Neuronal stem cell (in vitro differentiated cells): ENCODE measurements at regions not wholly inside any gene's neighbourhood (a gene's known extent, or its start where the extent isn't known, plus 50 kb on each side); places are given as distances from the start of the nearest gene placed in this dataset.

Source experiments
- DNase-seq: peaks from one replicate; pipeline ENCODE4 v3.0.0-alpha.2; 2013; ENCODE audit warnings: low spot score
- H2AFZ ChIP-seq: one replicate; pipeline ENCODE4 v1.6.1; 2013; ENCODE audit warnings: mild to moderate bottlenecking, low read length, inconsistent platforms
- H2AK5ac ChIP-seq: 2 replicates; pipeline ENCODE4 v1.6.1; 2013; ENCODE audit warnings: low read depth, mild to moderate bottlenecking, inconsistent platforms, low read length, moderate library complexity, mixed read lengths
- H2BK120ac ChIP-seq: 2 replicates; pipeline ENCODE4 v1.6.1; 2013; ENCODE audit warnings: low read depth, mild to moderate bottlenecking, inconsistent platforms, low read length, moderate library complexity, mixed read lengths
- H2BK12ac ChIP-seq: one replicate; pipeline ENCODE4 v1.6.1; 2013; ENCODE audit warnings: low read length, inconsistent platforms
- H2BK15ac ChIP-seq: 2 replicates; pipeline ENCODE4 v1.6.1; 2013; ENCODE audit warnings: mild to moderate bottlenecking, low read length, inconsistent platforms, mixed read lengths
- H2BK5ac ChIP-seq: one replicate; pipeline ENCODE4 v1.6.1; 2013; ENCODE audit warnings: inconsistent platforms, mild to moderate bottlenecking, low read length, moderate library complexity
- H3K14ac ChIP-seq: one replicate; pipeline ENCODE4 v1.6.1; 2013; ENCODE audit warnings: low read length, inconsistent platforms
- H3K18ac ChIP-seq: 2 replicates; pipeline ENCODE4 v1.6.1; 2013; ENCODE audit warnings: low read length, inconsistent platforms
- H3K23ac ChIP-seq: 2 replicates; pipeline ENCODE4 v1.6.1; 2013; ENCODE audit warnings: low read depth, mild to moderate bottlenecking, mixed read lengths, low read length, inconsistent platforms; ENCODE audit not compliant: poor library complexity
- H3K27ac ChIP-seq: replicated peaks from 3 replicates; pipeline ENCODE4 v1.5.1; 2013; ENCODE audit warnings: low read length, inconsistent platforms
- H3K27me3 ChIP-seq, 3 experiments: 2 replicates each; pipeline ENCODE4 v1.6.1; 2013; ENCODE audit warnings: low read length in 3 of 3, mild to moderate bottlenecking in 2 of 3, inconsistent platforms in 1 of 3, low read depth in 1 of 3, mixed read lengths in 1 of 3, moderate library complexity in 1 of 3; ENCODE audit not compliant: control insufficient read depth in 3 of 3, insufficient read depth in 3 of 3
- H3K36me3 ChIP-seq, 2 donors: replicated peaks in 1 of 2; 2 replicates each; pipeline ENCODE4 v1.6.1; 2013; ENCODE audit warnings: low read length in 2 of 2; ENCODE audit not compliant: control insufficient read depth in 2 of 2, insufficient read depth in 2 of 2
- H3K4ac ChIP-seq: 2 replicates; pipeline ENCODE4 v1.6.1; 2013; ENCODE audit warnings: inconsistent platforms, mild to moderate bottlenecking, low read length, moderate library complexity
- H3K4me1 ChIP-seq, 2 donors: 1 replicate in 1 of 2; 2 replicates in 1 of 2; pipeline ENCODE4 v1.6.1; 2013; ENCODE audit warnings: low read length in 2 of 2, low read depth in 1 of 2; ENCODE audit not compliant: control insufficient read depth in 2 of 2, insufficient read depth in 1 of 2
- H3K4me2 ChIP-seq: one replicate; pipeline ENCODE4 v1.6.1; 2013; ENCODE audit warnings: mild to moderate bottlenecking, low read length, inconsistent platforms; ENCODE audit not compliant: insufficient read depth, poor library complexity, severe bottlenecking
- H3K4me3 ChIP-seq, 2 donors: 2 replicates each; pipeline ENCODE4 v1.5.1; 2013; ENCODE audit warnings: low read length in 2 of 2, mild to moderate bottlenecking in 2 of 2, inconsistent platforms in 1 of 2, moderate library complexity in 1 of 2
- H3K79me1 ChIP-seq: one replicate; pipeline ENCODE4 v1.6.1; 2013; ENCODE audit warnings: low read depth, mild to moderate bottlenecking, inconsistent platforms, low read length, moderate library complexity
- H3K9ac ChIP-seq: one replicate; pipeline ENCODE4 v1.6.1; 2013; ENCODE audit warnings: mild to moderate bottlenecking, low read depth, low read length, inconsistent platforms; ENCODE audit not compliant: poor library complexity
- H3K9me3 ChIP-seq, 2 donors: replicated peaks in 1 of 2; 2 replicates each; pipeline versions ENCODE3 to v1.6.1; 2013; ENCODE audit warnings: low read length in 2 of 2, mild to moderate bottlenecking in 2 of 2, inconsistent platforms in 1 of 2, low read depth in 1 of 2, mixed read lengths in 1 of 2, moderate library complexity in 1 of 2; ENCODE audit not compliant: control insufficient read depth in 2 of 2, insufficient read depth in 1 of 2
- H4K8ac ChIP-seq: one replicate; pipeline ENCODE4 v1.6.1; 2013; ENCODE audit warnings: low read depth, mild to moderate bottlenecking, inconsistent platforms, low read length, moderate library complexity
- H4K91ac ChIP-seq: one replicate; pipeline ENCODE4 v1.6.1; 2013; ENCODE audit warnings: low read length, low read depth, mild to moderate bottlenecking, inconsistent platforms; ENCODE audit not compliant: poor library complexity
- WGBS, 2 donors: extraction: QIAGEN DNeasy Blood & Tissue Kit; methylation state at CpG; one replicate each; pipeline ENCODE4 v1.1.7; 2013; ENCODE audit warnings: missing lambda C conversion rate in 2 of 2, mixed read lengths in 1 of 2; ENCODE audit not compliant: insufficient read length in 2 of 2, insufficient replicate concordance in 1 of 2; ENCODE audit errors: extremely low coverage in 2 of 2; 5-methylcytosine and 5-hydroxymethylcytosine counted together

DNA sequence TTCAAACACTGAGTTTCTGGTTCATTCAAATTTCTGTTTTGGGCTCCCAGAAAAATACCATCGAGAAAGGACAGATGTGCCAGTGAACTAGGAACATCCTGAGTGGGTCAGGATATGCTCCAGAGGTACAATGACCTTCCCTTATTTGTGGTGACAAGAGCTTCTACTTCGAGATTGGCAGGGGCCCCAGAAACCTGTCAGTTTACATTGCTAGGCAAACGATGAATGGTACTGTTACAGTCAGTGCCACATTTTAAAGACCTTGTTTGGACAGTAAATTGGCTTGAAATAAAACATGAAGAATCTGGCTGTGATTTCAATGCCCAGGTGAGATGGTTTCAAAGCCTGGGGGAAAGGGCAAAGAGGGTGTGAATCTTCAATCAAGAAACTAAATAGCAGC is 454.5 kb upstream of the ID4 start:
- Histone ChIP-seq H3K9ac (no peak overlapping the region), H3K27me3 (no peaks in the 10 kb centered on the region), H3K4me2 (no peak overlapping the region), H3K4ac (no peak overlapping the region), H3K4me3 (no peak overlapping the region), H4K8ac (no peak overlapping the region), H2BK12ac (no peak overlapping the region), H2BK15ac (no peak overlapping the region), H3K14ac (no peak overlapping the region), H3K27ac (no peak overlapping the region), H3K4me1 (peaks cover 0 to 2% of the 10 kb centered on the region in 2 donors), H2BK120ac (no peak overlapping the region), H2BK5ac (no peak overlapping the region), H4K91ac (no peak overlapping the region), H3K36me3 (no peaks in the 10 kb centered on the region), H2AFZ (no peak overlapping the region), H3K79me1 (no peaks in the 10 kb centered on the region), H2AK5ac (no peak overlapping the region), H3K18ac (no peak overlapping the region), H3K23ac (no peak overlapping the region), H3K9me3 (no peaks in the 10 kb centered on the region)
- DNase-seq = no peak
- WGBS, 2 donors = no CpG with 5 or more reads among the region's 3 CpGs

DNA sequence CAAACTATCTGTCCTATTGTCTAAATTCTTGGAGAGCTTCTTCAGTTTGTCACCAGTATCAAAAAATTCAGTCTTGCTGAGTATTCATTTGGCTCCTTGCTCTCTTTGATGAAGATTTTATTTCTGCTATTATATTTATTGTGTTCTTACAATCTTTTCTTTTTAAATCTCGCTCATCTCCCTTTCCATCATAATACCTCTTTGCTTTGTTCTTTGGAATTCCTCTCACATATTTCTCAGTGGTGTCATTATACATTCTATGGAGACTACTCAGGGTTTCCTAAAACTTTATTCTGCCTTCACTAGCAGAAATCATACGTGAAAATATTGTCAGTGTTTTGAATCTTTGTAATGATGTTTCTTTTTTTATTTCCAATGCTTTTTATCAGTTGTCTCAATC is 445.2 kb upstream of the ID4 start:
- Histone ChIP-seq H2AFZ (no peak overlapping the region), H2BK12ac (no peak overlapping the region), H3K9ac (no peak overlapping the region), H3K27me3 (no peaks in the 10 kb centered on the region), H3K9me3 (no peaks in the 10 kb centered on the region), H3K4ac (no peak overlapping the region), H3K18ac (no peak overlapping the region), H3K4me3 (no peak overlapping the region), H3K23ac (no peak overlapping the region), H3K36me3 (no peaks in the 10 kb centered on the region), H3K14ac (no peak overlapping the region), H2BK120ac (no peak overlapping the region), H3K4me2 (no peak overlapping the region), H2AK5ac (no peak overlapping the region), H4K91ac (no peak overlapping the region), H3K79me1 (no peaks in the 10 kb centered on the region), H2BK5ac (no peak overlapping the region), H2BK15ac (no peak overlapping the region), H3K27ac (no peak overlapping the region), H3K4me1 (peaks cover 0 to 1% of the 10 kb centered on the region in 2 donors), H4K8ac (no peak overlapping the region)
- WGBS, 2 donors = no CpG with 5 or more reads among the region's 2 CpGs
- no peak for DNase-seq

DNA sequence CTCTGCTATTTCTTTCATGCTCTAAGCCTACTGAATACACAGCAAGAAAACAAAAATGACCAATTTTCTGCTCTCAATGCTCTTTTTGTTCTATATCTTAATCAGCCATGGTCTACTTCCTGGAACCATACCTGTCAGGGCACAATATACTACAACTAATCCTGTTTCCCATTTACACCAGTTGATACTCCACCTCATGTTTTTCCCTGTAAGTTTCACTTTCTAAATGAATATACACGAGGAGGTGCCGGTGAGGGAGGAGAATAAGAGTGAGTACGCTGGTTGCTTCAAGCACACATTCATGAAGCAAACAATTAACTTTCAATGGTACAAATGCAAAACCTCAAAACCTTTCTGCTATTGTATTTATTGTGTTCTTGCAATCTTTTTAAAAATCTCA is 443.1 kb upstream of the ID4 start:
- no peaks in the 10 kb centered on the region for H3K9me3 ChIP-seq
- H3K4me2 ChIP-seq = no peak overlapping the region
- WGBS, 2 donors = no CpG with 5 or more reads among the region's 3 CpGs
- no peak overlapping the region for H2BK120ac ChIP-seq
- H4K91ac ChIP-seq = no peak overlapping the region
- H3K4me1 ChIP-seq = peaks cover 0 to 1% of the 10 kb centered on the region in 2 donors
- H4K8ac ChIP-seq = no peak overlapping the region
- H3K4ac ChIP-seq = no peak overlapping the region
- H3K9ac ChIP-seq = no peak overlapping the region
- H3K79me1 ChIP-seq = no peaks in the 10 kb centered on the region
- H3K4me3 ChIP-seq = no peak overlapping the region
- H2BK12ac ChIP-seq = no peak overlapping the region
- H2BK15ac ChIP-seq = no peak overlapping the region
- H2BK5ac ChIP-seq = no peak overlapping the region
- H3K27me3 ChIP-seq = no peaks in the 10 kb centered on the region
- H3K14ac ChIP-seq = no peak overlapping the region
- H2AFZ ChIP-seq = no peak overlapping the region
- H3K27ac ChIP-seq = no peak overlapping the region
- DNase-seq = no peak
- no peaks in the 10 kb centered on the region for H3K36me3 ChIP-seq
- no peak overlapping the region for H3K18ac ChIP-seq
- H3K23ac ChIP-seq = no peak overlapping the region
- H2AK5ac ChIP-seq = no peak overlapping the region

DNA sequence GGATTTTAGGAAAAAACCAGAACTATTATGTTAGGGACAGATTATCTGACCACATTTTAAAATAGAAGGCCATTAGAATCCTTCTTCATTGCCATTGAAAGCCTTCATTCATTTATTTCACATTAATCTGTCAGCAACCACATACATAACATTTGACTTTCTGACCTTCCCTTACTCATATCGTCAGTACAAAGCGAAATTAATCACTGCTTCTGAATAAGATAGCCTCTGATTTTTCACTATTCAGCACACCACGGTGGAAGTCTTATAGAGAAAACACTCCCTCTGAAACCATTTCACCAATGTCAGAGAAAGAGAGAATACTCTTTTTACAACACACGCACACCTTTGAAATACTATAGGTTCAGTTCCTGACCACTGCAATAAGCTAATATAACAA is 442.5 kb upstream of the ID4 start:
- Histone ChIP-seq H3K9me3 (peaks cover 0 to 2% of the 10 kb centered on the region in 2 donors), H3K9ac (no peak overlapping the region), H2BK120ac (no peak overlapping the region), H3K18ac (no peak overlapping the region), H3K4me2 (no peak overlapping the region), H2BK15ac (no peak overlapping the region), H3K36me3 (no peaks in the 10 kb centered on the region), H3K79me1 (no peaks in the 10 kb centered on the region), H3K14ac (no peak overlapping the region), H2BK5ac (no peak overlapping the region), H2AFZ (no peak overlapping the region), H2AK5ac (no peak overlapping the region), H2BK12ac (no peak overlapping the region), H3K23ac (no peak overlapping the region), H3K4ac (no peak overlapping the region), H3K27ac (no peak overlapping the region), H4K91ac (no peak overlapping the region), H3K4me1 (peaks cover 0 to 1% of the 10 kb centered on the region in 2 donors), H3K27me3 (no peaks in the 10 kb centered on the region), H3K4me3 (no peak overlapping the region), H4K8ac (no peak overlapping the region)
- whole genome bisulfite sequencing, 2 donors = no CpG with 5 or more reads among the region's 4 CpGs
- DNase-seq = no peak
